LNCaP clone FGC (cell line): ENCODE measurements at regions not wholly inside any gene's neighbourhood (a gene's known extent, or its start where the extent isn't known, plus 50 kb on each side); places are given as distances from the start of the nearest gene placed in this dataset.

Experiments used
- DNase-seq: peaks from one replicate; pipeline ENCODE4 v3.0.0-alpha.2; 2011; ENCODE audit warnings: low read depth
- H3K4me3 ChIP-seq: 2 replicates; pipeline ENCODE4 v1.5.1; 2011; ENCODE audit warnings: mild to moderate bottlenecking, low read depth, low read length, control low read depth
- CTCF ChIP-seq: IDR thresholded peaks from 2 replicates; pipeline ENCODE4 v1.5.1; 2012; ENCODE audit warnings: mild to moderate bottlenecking; ENCODE audit not compliant: control insufficient read depth, insufficient read depth; ENCODE audit errors: extremely low read depth

GRCh38 chr3:145760036-145760435 is 400.9 kb downstream of the PLOD2 start:
- H3K4me3 ChIP-seq = no peak overlapping the region
- no peak for TF ChIP-seq CTCF
- no peak for DNase-seq

GRCh38 chr3:145767909-145768308 is 393.1 kb downstream of the PLOD2 start:
- 0 out of 2 replicates have a peak, but pooled peaks have one; percentile 10 for TF ChIP-seq CTCF
- no peak for DNase-seq
- H3K4me3 ChIP-seq = no peak overlapping the region

GRCh38 chr3:145776782-145777408 is 384.1 kb downstream of the PLOD2 start:
- H3K4me3 ChIP-seq = no peak overlapping the region
- DNase-seq = peak; percentile 15
- peak; percentile 69 for TF ChIP-seq CTCF

GRCh38 chr3:145780301-145780700 is 380.7 kb downstream of the PLOD2 start:
- DNase-seq = no peak
- H3K4me3 ChIP-seq = no peak overlapping the region
- TF ChIP-seq CTCF = no peak

- no peak for DNase-seq
- H3K4me3 ChIP-seq = no peak overlapping the region
- TF ChIP-seq CTCF = no peak
Observed at GRCh38 chr3:145785668-145786067, 375.3 kb downstream of the PLOD2 start.

GRCh38 chr3:145798007-145798406 is 363.0 kb downstream of the PLOD2 start:
- no peak for TF ChIP-seq CTCF
- DNase-seq = no peak
- H3K4me3 ChIP-seq = no peak overlapping the region
